Neural cell (in vitro differentiated cells): ENCODE measurements at regions not wholly inside any gene's neighbourhood (a gene's known extent, or its start where the extent isn't known, plus 50 kb on each side); places are given as distances from the start of the nearest gene placed in this dataset.

ENCODE experiments used
- H2AFZ ChIP-seq: fragments of 200-600, 300-800 bp; sonication (generic), shearing (Covaris generic); 2 replicates; pipeline ENCODE4 v1.6.0; 2014; ENCODE audit warnings: low read depth, mild to moderate bottlenecking, antibody characterized with exemption, low read length, moderate library complexity
- H3F3A ChIP-seq: fragments of 200-600 bp; shearing (Covaris generic); 2 replicates; pipeline ENCODE4 v1.6.1; 2016; ENCODE audit warnings: mild to moderate bottlenecking, moderate library complexity, mixed read lengths, antibody characterized with exemption, low read length; ENCODE audit not compliant: insufficient read depth, poor library complexity, severe bottlenecking
- H3K27ac ChIP-seq: fragments of 200-600, 300-800 bp; sonication (generic), shearing (Covaris generic); 2 replicates; pipeline ENCODE4 v1.5.1; 2014; ENCODE audit warnings: mild to moderate bottlenecking, low read length, moderate library complexity
- H3K27me3 ChIP-seq: fragments of 300-800, 200-600 bp; sonication (generic), shearing (Covaris generic); 2 replicates; pipeline ENCODE4 v1.6.0; 2014; ENCODE audit warnings: mild to moderate bottlenecking, low read depth, low read length, moderate library complexity; ENCODE audit not compliant: insufficient read depth
- H3K36me3 ChIP-seq: fragments of 300-800, 200-600 bp; sonication (generic), shearing (Covaris generic); 2 replicates; pipeline ENCODE4 v1.5.1; 2014; ENCODE audit warnings: mild to moderate bottlenecking, antibody characterized with exemption, low read length, moderate library complexity; ENCODE audit not compliant: insufficient read depth
- H3K4me2 ChIP-seq: fragments of 300-800, 200-600 bp; sonication (generic), shearing (Covaris generic); 2 replicates; pipeline ENCODE4 v1.6.0; 2014; ENCODE audit warnings: mild to moderate bottlenecking, low read length
- H3K4me3 ChIP-seq: fragments of 300-800, 200-600 bp; sonication (generic), shearing (Covaris generic); 2 replicates; pipeline ENCODE4 v1.5.1; 2014; ENCODE audit warnings: mild to moderate bottlenecking, low read length, moderate library complexity
- H3K79me2 ChIP-seq: fragments of 200-600 bp; shearing (Covaris generic); replicated peaks from 2 replicates; pipeline ENCODE4 v1.6.0; 2014; ENCODE audit warnings: mild to moderate bottlenecking, low read length, moderate library complexity; ENCODE audit not compliant: insufficient read depth
- H3K9ac ChIP-seq: fragments of 300-800, 200-600 bp; sonication (generic), shearing (Covaris generic); 2 replicates; pipeline ENCODE4 v1.6.1; 2016; ENCODE audit warnings: mild to moderate bottlenecking, low read length, mixed read lengths
- H3K9me2 ChIP-seq: fragments of 200-600 bp; shearing (Covaris generic); 2 replicates; pipeline ENCODE4 v1.6.1; 2016; ENCODE audit warnings: mild to moderate bottlenecking, low read length, mixed read lengths; ENCODE audit not compliant: insufficient read depth
- H3K9me3 ChIP-seq: fragments of 200-600, 300-800 bp; sonication (generic), shearing (Covaris generic); 2 replicates; pipeline ENCODE4 v1.6.1; 2016; ENCODE audit warnings: mild to moderate bottlenecking, mixed run types, low read length, moderate library complexity, mixed read lengths
- H4K20me1 ChIP-seq: fragments of 200-600 bp; shearing (Covaris generic); 2 replicates; pipeline ENCODE4 v1.6.1; 2016; ENCODE audit warnings: mild to moderate bottlenecking, mixed run types; ENCODE audit not compliant: insufficient read depth
- CTCF ChIP-seq: fragments of 450-650 bp; IDR thresholded peaks from 2 replicates; pipeline ENCODE4 v1.5.1; 2014; ENCODE audit warnings: antibody characterized with exemption, mild to moderate bottlenecking, moderate library complexity; ENCODE audit not compliant: poor library complexity, severe bottlenecking
- EP300 ChIP-seq: fragments of 450-650 bp; conservative IDR thresholded peaks from 2 replicates; pipeline ENCODE4 v1.6.1; 2014; ENCODE audit warnings: antibody characterized with exemption, mild to moderate bottlenecking, moderate library complexity; ENCODE audit not compliant: poor library complexity, severe bottlenecking
- EZH2 ChIP-seq: fragments of 200-600, 300-800 bp; shearing (Covaris generic), sonication (generic); IDR thresholded peaks from 2 replicates; pipeline ENCODE4 v1.6.1; 2014; ENCODE audit warnings: antibody characterized with exemption, low read length, borderline replicate concordance, mild to moderate bottlenecking; ENCODE audit not compliant: insufficient read depth, poor library complexity, severe bottlenecking
- MXI1 ChIP-seq: fragments of 450-650 bp; conservative IDR thresholded peaks from 2 replicates; pipeline ENCODE4 v1.6.1; 2014; ENCODE audit warnings: antibody characterized with exemption, mild to moderate bottlenecking; ENCODE audit not compliant: poor library complexity, severe bottlenecking
- POLR2AphosphoS5 ChIP-seq: IDR thresholded peaks from 2 replicates; pipeline ENCODE4 v1.6.1; 2012
- RAD21 ChIP-seq: fragments of 450-650 bp; conservative IDR thresholded peaks from 2 replicates; pipeline ENCODE4 v1.6.1; 2014; ENCODE audit warnings: antibody characterized with exemption, mild to moderate bottlenecking, moderate library complexity
- REST ChIP-seq: IDR thresholded peaks from 2 replicates; pipeline ENCODE4 v1.6.1; 2012; ENCODE audit warnings: borderline replicate concordance
- SMC3 ChIP-seq: fragments of 450-650 bp; conservative IDR thresholded peaks from 2 replicates; pipeline ENCODE4 v1.6.1; 2014; ENCODE audit warnings: antibody characterized with exemption, mild to moderate bottlenecking, moderate library complexity; ENCODE audit not compliant: poor library complexity
- TAF1 ChIP-seq: IDR thresholded peaks from 2 replicates; pipeline ENCODE4 v1.6.1; 2012; ENCODE audit warnings: low read depth

GRCh38 chr7:67590649-67591048, 594.0 kb downstream of the TYW1 start:
- H3K4me2 ChIP-seq: no peak overlapping the region
- no peaks in the 10 kb centered on the region for H3K79me2 ChIP-seq
- no peaks in the 10 kb centered on the region for H3K27me3 ChIP-seq
- no peak overlapping the region for H3K4me3 ChIP-seq
- H2AFZ ChIP-seq: no peak overlapping the region
- no peaks in the 10 kb centered on the region for H3K9me2 ChIP-seq
- H3K36me3 ChIP-seq: no peaks in the 10 kb centered on the region
- no peak overlapping the region for H3K27ac ChIP-seq
- H4K20me1 ChIP-seq: no peaks in the 10 kb centered on the region
- H3F3A ChIP-seq: no peaks in the 10 kb centered on the region
- H3K9ac ChIP-seq: no peak overlapping the region
- TF ChIP-seq MXI1 (no peak), SMC3 (no peak), TAF1 (no peak), REST (no peak), POLR2AphosphoS5 (no peak)
- no peaks in the 10 kb centered on the region for H3K9me3 ChIP-seq

GRCh38 chr7:67593794-67594193, 597.2 kb downstream of the TYW1 start:
- Histone ChIP-seq H3K4me3 (no peak overlapping the region), H3K9me2 (no peaks in the 10 kb centered on the region), H3K79me2 (no peaks in the 10 kb centered on the region), H3K27ac (no peak overlapping the region), H3K27me3 (no peaks in the 10 kb centered on the region), H3K36me3 (no peaks in the 10 kb centered on the region), H3K4me2 (no peak overlapping the region), H2AFZ (no peak overlapping the region), H3K9me3 (no peaks in the 10 kb centered on the region), H4K20me1 (no peaks in the 10 kb centered on the region), H3K9ac (no peak overlapping the region), H3F3A (no peaks in the 10 kb centered on the region)
- TF ChIP-seq POLR2AphosphoS5: no peak
- TF ChIP-seq SMC3: no peak
- no peak for TF ChIP-seq CTCF
- no peak for TF ChIP-seq MXI1
- no peak for TF ChIP-seq TAF1
- TF ChIP-seq RAD21: no peak
- TF ChIP-seq EP300: no peak
- no peak for TF ChIP-seq EZH2
- no peak for TF ChIP-seq REST
